IPS-11a (cell line): ENCODE measurements at regions not wholly inside any gene's neighbourhood (a gene's known extent, or its start where the extent isn't known, plus 50 kb on each side); places are given as distances from the start of the nearest gene placed in this dataset.

Experiments used
- H3K4me3 ChIP-seq: one replicate; pipeline ENCODE4 v1.5.1; 2013; ENCODE audit warnings: low read depth, low read length, control low read depth

DNA sequence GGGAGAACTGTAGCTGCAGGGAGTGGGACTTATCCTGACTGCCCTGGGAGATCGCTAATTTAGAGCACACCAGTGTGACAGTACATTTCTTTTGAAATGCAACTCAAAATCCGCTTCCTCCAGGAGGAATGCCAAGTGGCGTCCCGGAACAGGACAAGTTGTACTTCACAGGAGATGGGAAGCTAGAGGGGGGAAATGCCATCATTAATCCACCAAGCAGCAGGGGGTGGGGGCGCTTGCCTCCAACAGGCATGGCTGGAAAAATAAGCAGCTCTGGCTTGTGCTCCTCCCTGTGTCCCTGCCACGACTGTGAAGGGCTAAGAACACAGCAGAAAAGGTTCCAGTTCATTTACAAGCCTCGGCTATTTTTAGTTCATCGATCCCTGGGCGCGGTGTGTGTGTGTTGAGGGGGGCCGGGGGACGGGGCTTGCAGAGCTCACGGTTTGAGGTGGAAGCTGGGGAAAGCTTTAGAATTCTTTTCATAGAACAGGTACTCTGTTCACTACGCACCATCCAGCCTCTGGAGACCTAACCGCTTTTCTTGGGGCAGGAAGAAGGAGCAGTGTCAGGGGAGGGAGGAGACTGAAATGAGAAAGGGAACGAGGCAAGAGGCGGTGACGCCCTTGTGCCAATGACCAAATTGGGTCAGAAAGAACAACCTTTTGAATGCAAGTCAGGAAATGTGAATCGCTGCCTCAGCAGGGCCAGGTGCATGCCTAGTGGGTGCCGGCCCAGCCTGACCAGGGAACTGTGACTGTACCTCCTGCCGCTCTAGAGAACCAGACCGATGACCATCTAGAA lies 51.8 kb upstream of the DGKG start:
- peak overlapping the region; percentile 24 for H3K4me3 ChIP-seq

DNA sequence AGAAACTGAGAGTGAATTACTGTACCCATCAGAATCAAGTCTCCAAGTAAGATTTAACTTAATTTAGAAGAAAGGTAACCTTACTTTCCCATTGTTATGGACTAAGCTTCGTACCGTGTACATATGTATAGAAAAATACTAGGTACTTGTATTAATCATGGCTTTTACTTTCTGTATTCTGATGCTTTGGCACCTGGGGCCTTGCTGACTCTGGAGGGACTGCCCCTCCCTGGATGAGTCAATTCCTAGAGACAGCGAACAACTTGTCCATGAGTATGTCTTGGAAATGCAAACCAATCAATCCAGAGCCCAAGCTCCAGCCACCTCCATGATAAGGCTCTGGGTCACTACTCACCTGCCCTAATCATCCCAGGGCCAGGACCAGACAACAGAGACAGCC lies 50.0 kb upstream of the DGKG start:
- no peak overlapping the region for H3K4me3 ChIP-seq
